Prostate gland (tissue), 2 donors: ENCODE measurements at regions not wholly inside any gene's neighbourhood (a gene's known extent, or its start where the extent isn't known, plus 50 kb on each side); places are given as distances from the start of the nearest gene placed in this dataset.

Source experiments
- DNase-seq: peaks from one replicate; pipeline ENCODE4 v3.0.0-alpha.2; 2019; ENCODE audit warnings: low spot score
- H3K27ac ChIP-seq, 2 donors: fragments of 200-600 bp; sonication (generic); 2 replicates each; pipeline ENCODE4 v1.5.1; 2017 to 2019
- H3K27me3 ChIP-seq: fragments of 200-600 bp; sonication (generic); replicated peaks from 2 replicates; pipeline ENCODE4 v1.5.1; 2019; ENCODE audit not compliant: insufficient read depth
- H3K36me3 ChIP-seq, 2 donors: fragments of 200-600 bp; sonication (generic); 1 replicate in 1 of 2; 2 replicates in 1 of 2; pipeline versions ENCODE4 v1.5.1 to v1.8.1; 2017 to 2019
- H3K4me1 ChIP-seq: fragments of 200-600 bp; sonication (generic); replicated peaks from 2 replicates; pipeline ENCODE4 v1.5.1; 2019
- H3K4me3 ChIP-seq, 2 donors: fragments of 200-600 bp; sonication (generic); 2 replicates each; pipeline ENCODE4 v1.5.1; 2017 to 2019
- H3K9me3 ChIP-seq: fragments of 200-600 bp; sonication (generic); 2 replicates; pipeline ENCODE4 v1.5.1; 2017
- CTCF ChIP-seq, 4 experiments: fragments of 200-600 bp in 2 of 4; fragments of 450-650 bp in 2 of 4; sonication (generic) in 2 of 4; IDR thresholded peaks; 1 replicate in 3 of 4; 2 replicates in 1 of 4; pipeline ENCODE4 v1.5.1; 2016 to 2019; ENCODE audit warnings: antibody characterized with exemption in 4 of 4, mild to moderate bottlenecking in 2 of 4, moderate library complexity in 2 of 4
- POLR2A ChIP-seq: fragments of 450-650 bp; IDR thresholded peaks from one replicate; pipeline ENCODE4 v1.6.1; 2016; ENCODE audit warnings: antibody characterized with exemption, mild to moderate bottlenecking
- POLR2AphosphoS5 ChIP-seq: sonication (generic); formaldehyde crosslinking; IDR thresholded peaks from one replicate; pipeline ENCODE4 v1.6.1; 2017; ENCODE audit warnings: antibody characterized with exemption
- WGBS: methylation state at CpG from one replicate; pipeline ENCODE4 v1.1.5; 2018; 5-methylcytosine and 5-hydroxymethylcytosine counted together
- intact Hi-C: fragments of 100-400 bp; cut with DNase I; formaldehyde crosslinking; loops from one replicate; pipeline ENCODE4 v1.14.2; 2022

GRCh38 chr2:122867941-122868340, 1112.5 kb downstream of the TSN start:
- no peak for TF ChIP-seq POLR2AphosphoS5
- no peak for TF ChIP-seq POLR2A
- TF ChIP-seq CTCF (IDR thresholded peaks at IDR 0.05), result no peak
- Histone ChIP-seq H3K27ac (no peak overlapping the region), H3K36me3 (no peaks in the 10 kb centered on the region), H3K27me3 (no peaks in the 10 kb centered on the region), H3K4me1 (no peaks in the 10 kb centered on the region), H3K4me3 (no peak overlapping the region), H3K9me3 (no peaks in the 10 kb centered on the region)
- 53% methylated on average over 3 of the region's 3 CpGs for WGBS
- intact Hi-C loops, result no loop called here
- no peak for DNase-seq

- no peaks in the 10 kb centered on the region for H3K27me3 ChIP-seq
- intact Hi-C loops, result no loop called here
- DNase-seq, result no peak
- 85% methylated on average over 6 of the region's 6 CpGs for WGBS
- no peaks in the 10 kb centered on the region for H3K9me3 ChIP-seq
- no peak overlapping the region for H3K4me3 ChIP-seq
- H3K36me3 ChIP-seq, result no peaks in the 10 kb centered on the region
- H3K27ac ChIP-seq, result no peak overlapping the region
- no peaks in the 10 kb centered on the region for H3K4me1 ChIP-seq
- TF ChIP-seq POLR2AphosphoS5 (no peak), CTCF (IDR thresholded peaks at IDR 0.05) (no peak), POLR2A (no peak)
These were observed 1113.3 kb downstream of the TSN start for GRCh38 chr2:122868646-122869275.

GRCh38 chr2:122873951-122874350, 1118.5 kb downstream of the TSN start:
- Histone ChIP-seq H3K4me1 (no peaks in the 10 kb centered on the region), H3K27me3 (no peaks in the 10 kb centered on the region), H3K36me3 (no peaks in the 10 kb centered on the region), H3K27ac (no peak overlapping the region), H3K4me3 (no peak overlapping the region), H3K9me3 (no peaks in the 10 kb centered on the region)
- no peak for DNase-seq
- intact Hi-C loops, result no loop called here
- TF ChIP-seq CTCF (IDR thresholded peaks at IDR 0.05) (no peak), POLR2A (no peak), POLR2AphosphoS5 (no peak)
- 89% methylated on average over 2 of the region's 2 CpGs for WGBS

GRCh38 chr2:122875091-122875865, 1119.8 kb downstream of the TSN start:
- Histone ChIP-seq H3K4me1 (no peaks in the 10 kb centered on the region), H3K27ac (no peak overlapping the region), H3K4me3 (no peak overlapping the region), H3K36me3 (no peaks in the 10 kb centered on the region), H3K9me3 (no peaks in the 10 kb centered on the region), H3K27me3 (no peaks in the 10 kb centered on the region)
- intact Hi-C loops, result no loop called here
- TF ChIP-seq CTCF (IDR thresholded peaks at IDR 0.05), result no peak
- no peak for TF ChIP-seq POLR2AphosphoS5
- no peak for TF ChIP-seq POLR2A
- DNase-seq, result no peak
- 80% methylated on average over 5 of the region's 5 CpGs for WGBS

GRCh38 chr2:122883849-122884248, 1128.4 kb downstream of the TSN start:
- Histone ChIP-seq H3K4me3 (no peak overlapping the region), H3K27ac (no peak overlapping the region), H3K36me3 (no peaks in the 10 kb centered on the region), H3K9me3 (no peaks in the 10 kb centered on the region), H3K4me1 (no peaks in the 10 kb centered on the region), H3K27me3 (no peaks in the 10 kb centered on the region)
- TF ChIP-seq POLR2AphosphoS5 (no peak), POLR2A (no peak), CTCF (IDR thresholded peaks at IDR 0.05) (no peak)
- no peak for DNase-seq
- WGBS, result 78% methylated on average over 5 of the region's 5 CpGs
- intact Hi-C loops, result no loop called here
